Spleen (tissue), 11 donors: ENCODE measurements at regions not wholly inside any gene's neighbourhood (a gene's known extent, or its start where the extent isn't known, plus 50 kb on each side); places are given as distances from the start of the nearest gene placed in this dataset.

ENCODE experiments used
- DNase-seq: peaks from one replicate; pipeline ENCODE4 v3.0.0-alpha.2; 2020
- H3K27ac ChIP-seq, 8 donors: fragments of 200-600 bp; sonication (generic) in 7 of 8; 1 replicate in 4 of 8; 2 replicates in 4 of 8; pipeline versions ENCODE4 v1.5.0 to v1.8.0; 2016 to 2021; ENCODE audit warnings: inconsistent platforms in 4 of 8, mild to moderate bottlenecking in 4 of 8, moderate library complexity in 1 of 8
- H3K27me3 ChIP-seq, 7 donors: fragments of 200-600 bp; sonication (generic) in 6 of 7; replicated peaks in 1 of 7; 1 replicate in 4 of 7; 2 replicates in 3 of 7; pipeline versions ENCODE4 v1.5.0 to v1.8.0; 2016 to 2021; ENCODE audit warnings: inconsistent platforms in 3 of 7, mild to moderate bottlenecking in 1 of 7
- H3K36me3 ChIP-seq, 6 donors: fragments of 200-600 bp; sonication (generic) in 5 of 6; 1 replicate in 4 of 6; 2 replicates in 2 of 6; pipeline versions ENCODE4 v1.5.0 to v1.8.0; 2016 to 2021; ENCODE audit warnings: inconsistent platforms in 2 of 6
- H3K4me1 ChIP-seq, 6 donors: fragments of 200-600 bp; sonication (generic) in 5 of 6; 1 replicate in 3 of 6; 2 replicates in 3 of 6; pipeline versions ENCODE4 v1.5.0 to v1.8.0; 2016 to 2021; ENCODE audit warnings: inconsistent platforms in 3 of 6
- H3K4me3 ChIP-seq, 8 donors: fragments of 200-600 bp; sonication (generic) in 7 of 8; 1 replicate in 4 of 8; 2 replicates in 4 of 8; pipeline versions ENCODE4 v1.5.0 to v1.8.0; 2016 to 2021; ENCODE audit warnings: inconsistent platforms in 4 of 8, mild to moderate bottlenecking in 4 of 8, moderate library complexity in 2 of 8
- H3K9me3 ChIP-seq, 8 donors: fragments of 200-600 bp; sonication (generic) in 7 of 8; 1 replicate in 4 of 8; 2 replicates in 4 of 8; pipeline versions ENCODE4 v1.5.0 to v1.8.0; 2016 to 2021; ENCODE audit warnings: inconsistent platforms in 4 of 8
- POLR2A ChIP-seq, 3 donors: fragments of 450-650 bp; IDR thresholded peaks; one replicate each; pipeline ENCODE4 v1.5.1; 2017; ENCODE audit warnings: antibody characterized with exemption in 3 of 3, mild to moderate bottlenecking in 1 of 3
- POLR2AphosphoS5 ChIP-seq, 3 donors: sonication (generic); formaldehyde crosslinking; IDR thresholded peaks; one replicate each; pipeline ENCODE4 v1.5.1; 2017; ENCODE audit warnings: antibody characterized with exemption in 3 of 3
- WGBS, 5 donors: extraction: QIAGEN DNeasy Blood & Tissue Kit in 3 of 5; methylation state at CpG; one replicate each; pipeline versions ENCODE4 v1.1.5 to v1.1.7; 2013 to 2018; 5-methylcytosine and 5-hydroxymethylcytosine counted together
- intact Hi-C: fragments of 100-400 bp; cut with DNase I; formaldehyde crosslinking; loops from one replicate; pipeline ENCODE4 v1.15.0; 2023; ENCODE audit warnings: low total_unique reads
- TF ChIP-seq, protein P1 (sequence below), 11 experiments: fragments of 200-600 bp in 7 of 11; fragments of 450-650 bp in 4 of 11; sonication (generic) in 4 of 11; IDR thresholded peaks in 8 of 11; conservative IDR thresholded peaks in 3 of 11; 1 replicate in 7 of 11; 2 replicates in 4 of 11; pipeline versions ENCODE4 v1.4.0 to v1.8.0; 2016 to 2021; ENCODE audit warnings: antibody characterized with exemption in 11 of 11, inconsistent platforms in 4 of 11, mild to moderate bottlenecking in 1 of 11
- donor health status: healthy with polysubstance abuse.
- donor health status: DM: no; HTN: no; CAD: no; lungs with moderate emphysema.
- donor health status: DM: no; HTN: no; CAD: no.
- donor health status: Bipolar disorder and iron deficiency.
- donor health status: healthy.
- donor health status: DM: no; HTN: no; CAD: no.
- donor health status: DM: yes; HTN: yes; CAD: no.

DNA sequence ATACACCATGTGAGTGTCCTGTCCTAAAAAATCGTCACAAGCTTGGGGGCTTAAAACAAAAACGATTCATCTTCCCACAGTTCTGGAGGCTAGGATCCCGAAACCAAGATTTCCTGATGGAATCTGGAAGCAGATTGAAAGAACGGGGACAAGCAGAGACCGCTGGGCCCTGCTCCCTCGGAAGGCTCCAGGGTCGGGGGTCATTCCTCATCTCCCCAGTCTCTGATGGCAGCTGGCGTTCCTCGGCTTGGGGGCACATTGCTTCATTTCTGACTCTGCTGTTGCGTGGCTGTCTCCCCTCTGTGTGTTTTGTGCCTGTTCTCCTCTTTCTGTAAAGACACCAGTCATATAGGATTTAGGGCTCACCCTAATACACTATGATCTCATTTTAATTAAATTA is 114.2 kb upstream of the TMPRSS2 start:
- no peak overlapping the region for H3K4me3 ChIP-seq
- H3K36me3 ChIP-seq: no peaks in the 10 kb centered on the region
- peaks cover 0 to 69% (median 0%) of the 10 kb centered on the region in 7 donors for H3K27me3 ChIP-seq
- peaks cover 0 to 6% (median 0%) of the 10 kb centered on the region in 8 donors for H3K9me3 ChIP-seq
- WGBS, 5 donors: 81 to 89% (median 88%) methylated on average over 10 of the region's 10 CpGs
- no peak for DNase-seq
- intact Hi-C loops: no loop called here
- H3K4me1 ChIP-seq: no peaks in the 10 kb centered on the region
- H3K27ac ChIP-seq: no peak overlapping the region
- TF ChIP-seq POLR2A (IDR thresholded peaks at IDR 0.05) (no peak), POLR2AphosphoS5 (IDR thresholded peaks at IDR 0.05) (no peak)
- TF ChIP-seq, protein P1, sequence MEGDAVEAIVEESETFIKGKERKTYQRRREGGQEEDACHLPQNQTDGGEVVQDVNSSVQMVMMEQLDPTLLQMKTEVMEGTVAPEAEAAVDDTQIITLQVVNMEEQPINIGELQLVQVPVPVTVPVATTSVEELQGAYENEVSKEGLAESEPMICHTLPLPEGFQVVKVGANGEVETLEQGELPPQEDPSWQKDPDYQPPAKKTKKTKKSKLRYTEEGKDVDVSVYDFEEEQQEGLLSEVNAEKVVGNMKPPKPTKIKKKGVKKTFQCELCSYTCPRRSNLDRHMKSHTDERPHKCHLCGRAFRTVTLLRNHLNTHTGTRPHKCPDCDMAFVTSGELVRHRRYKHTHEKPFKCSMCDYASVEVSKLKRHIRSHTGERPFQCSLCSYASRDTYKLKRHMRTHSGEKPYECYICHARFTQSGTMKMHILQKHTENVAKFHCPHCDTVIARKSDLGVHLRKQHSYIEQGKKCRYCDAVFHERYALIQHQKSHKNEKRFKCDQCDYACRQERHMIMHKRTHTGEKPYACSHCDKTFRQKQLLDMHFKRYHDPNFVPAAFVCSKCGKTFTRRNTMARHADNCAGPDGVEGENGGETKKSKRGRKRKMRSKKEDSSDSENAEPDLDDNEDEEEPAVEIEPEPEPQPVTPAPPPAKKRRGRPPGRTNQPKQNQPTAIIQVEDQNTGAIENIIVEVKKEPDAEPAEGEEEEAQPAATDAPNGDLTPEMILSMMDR (IDR thresholded peaks at IDR 0.05 in 8 of 11, conservative IDR thresholded peaks at IDR 0.05 in 3 of 11): no peak

DNA sequence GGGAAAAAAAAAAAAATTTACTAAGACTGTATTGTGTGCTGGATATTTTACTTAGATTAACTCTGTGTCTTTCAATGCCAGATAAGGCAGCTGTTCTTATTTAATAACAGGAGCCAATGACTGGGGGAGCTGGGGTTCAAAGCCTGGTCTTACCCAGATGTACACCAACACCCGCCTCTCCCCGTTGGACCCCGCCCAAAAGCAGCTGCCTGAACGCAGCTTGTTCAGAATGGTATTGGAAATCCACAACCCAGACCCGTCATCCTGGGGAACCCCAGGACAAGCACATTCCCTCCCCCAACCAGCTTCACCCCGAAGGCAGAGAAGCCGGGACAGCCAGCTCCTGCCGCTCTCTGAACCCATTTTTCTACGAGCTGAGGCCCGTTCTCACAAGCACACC is 113.6 kb upstream of the TMPRSS2 start:
- peaks cover 0 to 6% (median 0%) of the 10 kb centered on the region in 8 donors for H3K9me3 ChIP-seq
- no peaks in the 10 kb centered on the region for H3K4me1 ChIP-seq
- no peak overlapping the region for H3K27ac ChIP-seq
- peaks cover 0 to 62% (median 0%) of the 10 kb centered on the region in 7 donors for H3K27me3 ChIP-seq
- no peak overlapping the region for H3K4me3 ChIP-seq
- no peaks in the 10 kb centered on the region for H3K36me3 ChIP-seq
- WGBS, 5 donors: 84 to 96% (median 89%) methylated on average over 10 of the region's 10 CpGs
- DNase-seq: no peak
- TF ChIP-seq POLR2AphosphoS5 (IDR thresholded peaks at IDR 0.05): no peak
- TF ChIP-seq, protein P1 (IDR thresholded peaks at IDR 0.05 in 8 of 11, conservative IDR thresholded peaks at IDR 0.05 in 3 of 11): no peak
- TF ChIP-seq POLR2A (IDR thresholded peaks at IDR 0.05): no peak
- intact Hi-C loops: no loop called here

DNA sequence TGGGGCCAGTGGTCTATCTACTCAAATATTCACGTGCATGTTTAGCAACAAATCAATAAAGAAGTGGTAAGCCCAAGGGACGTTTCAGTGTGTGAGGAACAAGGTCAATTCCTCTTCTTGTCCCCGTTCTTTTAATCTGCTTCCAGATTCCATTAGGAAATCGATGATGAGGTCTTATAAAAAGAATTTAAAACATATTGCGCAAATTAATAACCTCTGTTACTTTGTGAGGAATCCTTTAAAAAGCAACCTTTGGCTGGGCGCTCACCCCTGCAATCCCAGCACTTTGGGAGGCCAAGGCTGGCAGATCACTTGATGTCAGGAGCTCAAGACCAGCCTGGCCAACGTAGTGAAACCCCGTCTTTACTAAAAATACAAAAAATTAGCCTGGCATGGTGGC is 113.0 kb upstream of the TMPRSS2 start:
- DNase-seq: no peak
- intact Hi-C loops: no loop called here
- WGBS, 5 donors: 73 to 87% (median 84%) methylated on average over 8 of the region's 8 CpGs

DNA sequence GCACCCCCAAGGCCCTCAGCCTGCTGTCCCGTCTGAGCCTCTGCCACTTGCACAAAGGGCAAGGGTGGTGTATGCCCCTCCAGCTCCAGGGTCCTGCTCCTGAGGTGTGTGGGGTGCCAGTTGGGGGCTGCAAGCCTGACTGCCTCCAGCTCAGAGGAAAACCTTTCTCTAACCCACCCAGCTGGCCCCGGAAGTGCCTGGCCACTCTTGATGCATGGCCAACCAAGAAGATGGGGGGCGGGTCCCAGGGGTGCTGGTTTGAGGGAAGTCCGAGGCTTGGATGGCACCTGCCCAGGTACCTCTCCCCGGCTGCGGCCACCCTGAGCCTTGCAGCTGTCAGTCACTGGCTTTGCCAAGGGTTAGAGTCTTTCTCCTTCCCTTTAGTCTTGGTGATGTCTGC is 112.6 kb upstream of the TMPRSS2 start:
- intact Hi-C loops: no loop called here
- Histone ChIP-seq H3K27ac (no peak overlapping the region), H3K27me3 (peaks cover 0 to 57% (median 0%) of the 10 kb centered on the region in 7 donors), H3K4me3 (no peak overlapping the region), H3K9me3 (peaks cover 0 to 6% (median 0%) of the 10 kb centered on the region in 8 donors), H3K36me3 (no peaks in the 10 kb centered on the region), H3K4me1 (no peaks in the 10 kb centered on the region)
- WGBS, 5 donors: 76 to 93% (median 84%) methylated on average over 4 to 6 of the region's 6 CpGs
- DNase-seq: no peak
- TF ChIP-seq POLR2A (IDR thresholded peaks at IDR 0.05): no peak
- TF ChIP-seq, protein P1 (IDR thresholded peaks at IDR 0.05 in 8 of 11, conservative IDR thresholded peaks at IDR 0.05 in 3 of 11): no peak
- TF ChIP-seq POLR2AphosphoS5 (IDR thresholded peaks at IDR 0.05): no peak

More for the DNA sequence above, 113.0 kb upstream of the TMPRSS2 start:
- H3K36me3 ChIP-seq: no peaks in the 10 kb centered on the region
- peaks cover 0 to 6% (median 0%) of the 10 kb centered on the region in 8 donors for H3K9me3 ChIP-seq
- no peak overlapping the region for H3K4me3 ChIP-seq
- no peak for TF ChIP-seq POLR2A (IDR thresholded peaks at IDR 0.05)
- TF ChIP-seq POLR2AphosphoS5 (IDR thresholded peaks at IDR 0.05): no peak
- TF ChIP-seq, protein P1 (IDR thresholded peaks at IDR 0.05 in 8 of 11, conservative IDR thresholded peaks at IDR 0.05 in 3 of 11): no peak
- H3K4me1 ChIP-seq: no peaks in the 10 kb centered on the region
- H3K27ac ChIP-seq: no peak overlapping the region
- peaks cover 0 to 61% (median 0%) of the 10 kb centered on the region in 7 donors for H3K27me3 ChIP-seq
